Osteoblast (primary cell): ENCODE measurements at regions not wholly inside any gene's neighbourhood (a gene's known extent, or its start where the extent isn't known, plus 50 kb on each side); places are given as distances from the start of the nearest gene placed in this dataset. TPM values are rescaled to one million over a fixed set of nuclear protein-coding genes. Genes with fewer than 3 reads are reported as not detected.

Experiments used
- DNase-seq: peaks from one replicate; pipeline ENCODE4 v3.0.0; 2011; ENCODE audit warnings: low spot score, mixed read lengths; ENCODE audit not compliant: insufficient read length; ENCODE audit errors: missing footprints
- H2AFZ ChIP-seq: 2 replicates; pipeline ENCODE4 v1.6.0; 2011; ENCODE audit warnings: mild to moderate bottlenecking, low read length
- H3K27ac ChIP-seq: 2 replicates; pipeline ENCODE4 v1.5.1; 2011; ENCODE audit warnings: mild to moderate bottlenecking, low read depth, low read length, moderate library complexity
- H3K27me3 ChIP-seq: 2 replicates; pipeline ENCODE4 v1.6.0; 2012; ENCODE audit warnings: mild to moderate bottlenecking, control low read depth, inconsistent platforms, low read length, moderate library complexity; ENCODE audit not compliant: insufficient read depth
- H3K36me3 ChIP-seq: 2 replicates; pipeline ENCODE4 v1.5.1; 2011; ENCODE audit warnings: mild to moderate bottlenecking, low read length, control low read depth, moderate library complexity; ENCODE audit not compliant: insufficient read depth
- H3K4me1 ChIP-seq: 2 replicates; pipeline ENCODE4 v1.5.1; 2011; ENCODE audit warnings: mild to moderate bottlenecking, low read length, control low read depth, moderate library complexity; ENCODE audit not compliant: insufficient read depth
- H3K4me2 ChIP-seq: 2 replicates; pipeline ENCODE4 v1.6.0; 2011; ENCODE audit warnings: mild to moderate bottlenecking, low read length; ENCODE audit not compliant: insufficient read depth
- H3K4me3 ChIP-seq: fragments of 200-600 bp; sonication (generic); 3 replicates; pipeline ENCODE4 v1.5.1; 2012; ENCODE audit warnings: mild to moderate bottlenecking, low read length, inconsistent platforms; ENCODE audit not compliant: insufficient read depth
- H3K79me2 ChIP-seq: 2 replicates; pipeline ENCODE4 v1.6.0; 2012; ENCODE audit warnings: mild to moderate bottlenecking, low read length, control low read depth, inconsistent platforms; ENCODE audit not compliant: insufficient read depth
- H3K9me3 ChIP-seq: 2 replicates; pipeline ENCODE4 v1.5.1; 2011; ENCODE audit warnings: low read depth, low read length, control low read depth
- H4K20me1 ChIP-seq: 2 replicates; pipeline ENCODE4 v1.6.0; 2012; ENCODE audit warnings: mild to moderate bottlenecking, low read length, control low read depth; ENCODE audit not compliant: insufficient read depth
- small RNA-seq: library from RNA; depleted of rRNA; stranded (forward); fragments of <200 nt; gene quantifications from one replicate; pipeline ENCODE3, GENCODE V24; 2012
- TF ChIP-seq, protein P1 (sequence below): IDR thresholded peaks from 2 replicates; pipeline ENCODE4 v1.5.1; 2011; ENCODE audit warnings: mild to moderate bottlenecking, low read depth, low read length, moderate library complexity; ENCODE audit errors: extremely low read depth

DNA sequence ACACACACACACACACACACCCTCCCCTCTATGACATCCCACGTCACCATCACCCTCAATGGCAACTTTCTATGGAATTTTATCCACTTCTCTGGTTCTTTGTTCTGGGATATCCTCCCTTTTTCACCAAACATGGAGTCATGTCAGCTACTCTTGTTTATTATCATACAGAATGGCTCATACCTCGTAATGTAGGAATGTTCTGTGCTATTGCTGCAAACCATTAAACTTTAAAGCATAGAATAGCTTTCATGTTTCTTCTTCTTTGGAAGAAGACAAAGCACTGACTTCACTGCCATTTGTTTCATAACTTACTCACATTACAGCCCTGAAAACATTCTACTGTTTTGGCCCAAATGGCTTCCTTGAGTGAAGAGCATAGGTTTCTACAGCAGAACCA lies 163.4 kb downstream of the FOXO1 start:
- Histone ChIP-seq H3K27me3 (no peaks in the 10 kb centered on the region), H3K79me2 (no peaks in the 10 kb centered on the region), H3K4me2 (no peak overlapping the region), H3K27ac (peak overlapping the region; percentile 67), H3K4me1 (peaks cover 25% of the 10 kb centered on the region), H3K4me3 (no peak overlapping the region), H3K9me3 (no peaks in the 10 kb centered on the region), H4K20me1 (no peaks in the 10 kb centered on the region), H3K36me3 (no peaks in the 10 kb centered on the region), H2AFZ (no peak overlapping the region)
- TF ChIP-seq, protein P1, sequence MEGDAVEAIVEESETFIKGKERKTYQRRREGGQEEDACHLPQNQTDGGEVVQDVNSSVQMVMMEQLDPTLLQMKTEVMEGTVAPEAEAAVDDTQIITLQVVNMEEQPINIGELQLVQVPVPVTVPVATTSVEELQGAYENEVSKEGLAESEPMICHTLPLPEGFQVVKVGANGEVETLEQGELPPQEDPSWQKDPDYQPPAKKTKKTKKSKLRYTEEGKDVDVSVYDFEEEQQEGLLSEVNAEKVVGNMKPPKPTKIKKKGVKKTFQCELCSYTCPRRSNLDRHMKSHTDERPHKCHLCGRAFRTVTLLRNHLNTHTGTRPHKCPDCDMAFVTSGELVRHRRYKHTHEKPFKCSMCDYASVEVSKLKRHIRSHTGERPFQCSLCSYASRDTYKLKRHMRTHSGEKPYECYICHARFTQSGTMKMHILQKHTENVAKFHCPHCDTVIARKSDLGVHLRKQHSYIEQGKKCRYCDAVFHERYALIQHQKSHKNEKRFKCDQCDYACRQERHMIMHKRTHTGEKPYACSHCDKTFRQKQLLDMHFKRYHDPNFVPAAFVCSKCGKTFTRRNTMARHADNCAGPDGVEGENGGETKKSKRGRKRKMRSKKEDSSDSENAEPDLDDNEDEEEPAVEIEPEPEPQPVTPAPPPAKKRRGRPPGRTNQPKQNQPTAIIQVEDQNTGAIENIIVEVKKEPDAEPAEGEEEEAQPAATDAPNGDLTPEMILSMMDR, result no peak
- no peak for DNase-seq

DNA sequence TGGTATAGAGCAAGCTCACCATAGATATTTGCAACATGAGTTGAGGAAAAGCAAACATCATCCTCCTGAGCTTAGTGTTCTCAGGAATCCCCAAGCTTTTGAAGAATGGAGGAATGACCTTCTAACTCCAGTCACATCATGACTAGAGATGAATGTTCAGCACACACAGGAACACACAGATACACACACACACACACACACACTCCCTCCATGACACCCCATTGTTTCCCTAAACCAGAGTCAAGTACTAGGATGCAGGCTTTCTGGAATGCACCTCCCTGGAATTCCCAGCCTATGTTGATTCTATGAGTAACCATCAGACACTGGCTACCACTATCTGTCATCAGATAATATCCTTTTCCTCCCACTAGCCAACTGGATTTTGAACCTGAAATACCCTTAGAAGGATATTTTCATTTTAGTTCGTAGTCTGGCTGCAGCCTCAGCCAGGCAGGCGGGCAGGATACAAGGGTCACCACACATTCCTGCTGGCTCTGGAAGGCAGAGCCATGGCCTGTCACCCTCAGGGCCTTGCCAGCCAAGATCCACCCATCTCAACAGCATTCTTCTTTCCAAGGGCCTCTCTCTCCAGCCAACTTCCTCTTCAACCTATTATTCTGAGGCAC lies 162.4 kb downstream of the FOXO1 start:
- Histone ChIP-seq H3K4me1 (peaks cover 25% of the 10 kb centered on the region), H3K4me2 (peak overlapping the region; percentile 32), H3K27me3 (no peaks in the 10 kb centered on the region), H3K9me3 (no peaks in the 10 kb centered on the region), H3K36me3 (no peaks in the 10 kb centered on the region), H2AFZ (peak overlapping the region; percentile 21), H3K27ac (peak overlapping the region; percentile 67), H4K20me1 (no peaks in the 10 kb centered on the region), H3K79me2 (no peaks in the 10 kb centered on the region), H3K4me3 (no peak overlapping the region)
- TF ChIP-seq, protein P1, result no peak
- peak; percentile 88 for DNase-seq

DNA sequence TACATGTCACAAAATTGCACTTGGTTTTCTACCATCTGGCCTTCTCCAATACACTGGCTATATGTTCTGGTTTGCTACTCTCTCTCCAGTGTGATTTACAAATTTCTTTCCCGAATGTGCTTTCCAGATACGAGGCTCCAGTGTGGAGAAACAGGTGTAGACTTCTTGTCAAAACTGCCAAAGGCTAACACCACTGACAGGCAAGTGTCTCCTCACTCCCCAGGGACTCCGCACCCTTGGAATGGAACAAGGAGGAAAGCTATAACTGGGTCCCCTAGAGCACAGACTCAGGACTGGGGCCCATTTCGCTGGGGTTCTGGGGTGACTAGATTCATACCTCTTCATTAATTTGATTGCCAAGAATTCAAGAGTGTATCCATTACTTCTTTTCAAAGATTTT lies 161.8 kb downstream of the FOXO1 start:
- DNase-seq, result no peak
- Histone ChIP-seq H2AFZ (no peak overlapping the region), H3K4me2 (peak overlapping the region; percentile 32), H3K27ac (peak overlapping the region; percentile 67), H3K27me3 (no peaks in the 10 kb centered on the region), H3K36me3 (no peaks in the 10 kb centered on the region), H3K9me3 (no peaks in the 10 kb centered on the region), H3K79me2 (no peaks in the 10 kb centered on the region), H4K20me1 (no peaks in the 10 kb centered on the region), H3K4me1 (peaks cover 25% of the 10 kb centered on the region), H3K4me3 (no peak overlapping the region)
- TF ChIP-seq, protein P1, result no peak

DNA sequence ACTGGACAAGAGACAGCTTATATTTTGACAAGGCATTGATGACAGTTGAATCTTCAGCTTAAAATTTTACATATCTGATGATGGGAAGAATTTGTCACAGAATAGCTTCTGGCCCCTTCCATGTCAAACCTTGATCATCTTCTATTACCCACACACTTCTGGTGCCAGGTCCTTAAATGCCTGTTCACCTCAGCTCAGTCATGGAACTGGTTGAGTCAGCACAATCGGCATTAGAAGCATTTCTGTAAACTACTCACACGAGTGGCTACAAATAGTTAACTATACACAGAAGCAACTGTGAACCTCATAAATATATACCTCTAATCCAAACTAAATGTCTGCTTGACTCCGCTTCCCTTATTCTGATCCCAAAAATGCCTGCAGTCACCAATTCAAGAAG lies 161.2 kb downstream of the FOXO1 start:
- H3K27me3 ChIP-seq, result no peaks in the 10 kb centered on the region

More for the DNA sequence above, 161.2 kb downstream of the FOXO1 start:
- no peak overlapping the region for H3K4me2 ChIP-seq
- no peaks in the 10 kb centered on the region for H3K36me3 ChIP-seq
- no peak overlapping the region for H2AFZ ChIP-seq
- TF ChIP-seq, protein P1, result no peak
- no peaks in the 10 kb centered on the region for H3K79me2 ChIP-seq
- no peak for DNase-seq
- H4K20me1 ChIP-seq, result no peaks in the 10 kb centered on the region
- H3K9me3 ChIP-seq, result no peaks in the 10 kb centered on the region
- no peak overlapping the region for H3K4me3 ChIP-seq
- peaks cover 25% of the 10 kb centered on the region for H3K4me1 ChIP-seq
- peak overlapping the region; percentile 67 for H3K27ac ChIP-seq

Small RNA genes lying in the stretch of these regions (small RNA-seq; reads per million reads assigned to genes)
- gene RF00108 (not detected), gene RNY3P9 (not detected), gene RPL17P51 (not detected)
